Stimulated activated memory B cell treated with anti-CD40 and anti-IgM and Interleukin-4, amounts not matched to agents 10 μg/mL and 1 μg/mL and 100 μg/mL, for 72 hours (primary cell): ENCODE measurements at regions not wholly inside any gene's neighbourhood (a gene's known extent, or its start where the extent isn't known, plus 50 kb on each side); places are given as distances from the start of the nearest gene placed in this dataset.
"Not testable (repeated sequence)": the region's sequence is repeated elsewhere in the genome, so short reads cannot be mapped to it uniquely, and the experiment has no call there.

Source experiments
- ATAC-seq: fragments of 150-1000 bp; cut with Tn5 transposase; 2 replicates; pipeline ENCODE4 v1.10.0; 2021
- H3K27ac Mint-ChIP-seq: one replicate; pipeline ENCODE4 v1.8.0; 2022; ENCODE audit warnings: mild to moderate bottlenecking, mixed read lengths
- H3K27me3 Mint-ChIP-seq: one replicate; pipeline ENCODE4 v1.8.0; 2022; ENCODE audit warnings: mixed read lengths
- H3K36me3 Mint-ChIP-seq: one replicate; pipeline ENCODE4 v1.8.0; 2022; ENCODE audit warnings: mixed read lengths
- H3K4me1 Mint-ChIP-seq: one replicate; pipeline ENCODE4 v1.8.0; 2022; ENCODE audit warnings: mixed read lengths
- H3K4me3 Mint-ChIP-seq: one replicate; pipeline ENCODE4 v1.8.0; 2022; ENCODE audit warnings: mild to moderate bottlenecking, moderate library complexity, mixed read lengths
- H3K9me3 Mint-ChIP-seq: one replicate; pipeline ENCODE4 v1.8.0; 2022; ENCODE audit warnings: mixed read lengths

DNA sequence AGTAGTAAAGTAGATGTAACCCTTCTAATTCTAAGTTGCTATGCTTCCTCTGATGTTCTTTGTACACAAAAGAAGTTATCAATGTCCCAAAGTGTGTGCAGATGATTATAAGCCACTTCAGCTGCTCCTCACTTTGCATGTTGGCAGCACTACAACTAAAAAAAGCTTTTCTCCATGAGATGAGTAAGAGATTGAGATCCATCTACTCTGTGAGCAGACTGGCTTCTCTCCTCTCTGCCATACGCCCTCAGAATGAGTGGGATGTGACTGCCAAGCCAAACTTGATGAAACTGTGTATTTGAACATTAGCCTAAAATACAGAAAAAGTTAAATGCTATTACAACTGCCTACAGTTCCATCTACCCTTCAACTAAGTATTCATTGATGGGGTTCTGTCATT is 102.9 kb upstream of the ETV1 start:
- no peak for ATAC-seq
- Mint-ChIP-seq H3K27me3 (no peaks in the 10 kb centered on the region), H3K27ac (no peak overlapping the region), H3K36me3 (no peaks in the 10 kb centered on the region), H3K9me3 (peaks cover 3% of the 10 kb centered on the region), H3K4me3 (no peak overlapping the region), H3K4me1 (no peaks in the 10 kb centered on the region)

DNA sequence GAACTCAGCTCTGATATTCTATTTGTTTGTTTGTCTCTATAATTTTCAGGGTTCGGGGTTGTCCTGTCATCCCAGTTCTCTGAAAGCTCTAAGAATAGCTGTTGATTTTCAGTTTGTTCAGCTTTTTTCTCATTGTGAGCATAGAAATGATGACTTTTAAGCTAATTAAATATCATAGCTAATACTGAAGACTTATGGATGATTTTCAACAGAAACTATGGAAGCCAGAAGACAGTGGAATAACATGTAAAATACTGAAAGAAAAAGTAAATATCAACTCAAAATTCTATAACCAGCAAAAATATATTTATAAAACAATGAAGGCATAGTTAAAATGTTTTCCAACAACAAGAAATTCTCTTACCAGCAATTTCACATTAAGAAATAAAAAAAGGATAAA is 96.4 kb upstream of the ETV1 start:
- H3K4me1 Mint-ChIP-seq, result no peaks in the 10 kb centered on the region
- H3K4me3 Mint-ChIP-seq, result no peak overlapping the region
- no peak overlapping the region for H3K27ac Mint-ChIP-seq
- no peaks in the 10 kb centered on the region for H3K27me3 Mint-ChIP-seq
- no peak for ATAC-seq
- H3K36me3 Mint-ChIP-seq, result no peaks in the 10 kb centered on the region
- peaks cover 16% of the 10 kb centered on the region for H3K9me3 Mint-ChIP-seq

DNA sequence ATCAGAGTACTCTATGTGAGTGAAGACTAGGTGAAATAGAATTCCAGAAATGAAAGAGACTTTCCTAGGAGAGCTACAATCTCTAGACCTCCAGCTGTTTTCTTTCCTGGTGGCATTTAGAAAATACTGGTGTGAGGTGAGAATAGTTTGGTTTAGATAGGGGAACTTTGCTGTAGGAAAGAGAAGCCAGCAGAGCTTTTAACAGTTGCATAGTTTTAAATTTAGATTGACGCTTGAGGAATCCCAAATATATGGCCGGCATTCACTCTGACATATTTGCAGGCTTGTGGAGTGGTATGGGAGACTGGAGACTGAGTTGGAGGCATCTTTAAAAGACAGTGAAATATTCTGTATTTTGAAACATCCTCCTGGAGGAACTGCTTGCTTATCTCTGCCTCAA is 94.3 kb upstream of the ETV1 start:
- Mint-ChIP-seq H3K4me1 (no peaks in the 10 kb centered on the region), H3K9me3 (peaks cover 15% of the 10 kb centered on the region), H3K27ac (no peak overlapping the region), H3K27me3 (no peaks in the 10 kb centered on the region), H3K36me3 (no peaks in the 10 kb centered on the region), H3K4me3 (no peak overlapping the region)
- ATAC-seq, result no peak

DNA sequence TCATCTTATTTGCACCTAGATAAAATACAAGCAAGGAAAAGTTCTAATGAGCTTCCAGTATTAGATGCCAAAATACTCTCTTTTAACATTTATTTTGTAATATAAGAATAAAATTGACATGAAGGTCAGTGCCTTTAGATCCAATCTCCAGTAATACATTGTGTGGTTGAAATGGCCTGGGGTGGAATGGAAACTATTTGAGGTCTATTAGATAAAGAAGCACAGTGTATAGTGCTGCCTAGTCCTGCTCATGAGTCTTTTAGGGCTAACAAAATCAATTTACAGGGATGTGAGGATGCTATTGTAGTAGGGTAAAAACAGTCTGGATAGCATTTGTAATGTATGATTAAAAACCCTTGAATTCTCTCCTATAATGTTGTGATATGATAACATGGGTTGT is 84.5 kb upstream of the ETV1 start:
- ATAC-seq, result no peak
- H3K36me3 Mint-ChIP-seq, result no peaks in the 10 kb centered on the region
- no peak overlapping the region for H3K4me3 Mint-ChIP-seq
- H3K9me3 Mint-ChIP-seq, result peaks cover 3% of the 10 kb centered on the region
- H3K27me3 Mint-ChIP-seq, result no peaks in the 10 kb centered on the region
- no peaks in the 10 kb centered on the region for H3K4me1 Mint-ChIP-seq
- no peak overlapping the region for H3K27ac Mint-ChIP-seq

DNA sequence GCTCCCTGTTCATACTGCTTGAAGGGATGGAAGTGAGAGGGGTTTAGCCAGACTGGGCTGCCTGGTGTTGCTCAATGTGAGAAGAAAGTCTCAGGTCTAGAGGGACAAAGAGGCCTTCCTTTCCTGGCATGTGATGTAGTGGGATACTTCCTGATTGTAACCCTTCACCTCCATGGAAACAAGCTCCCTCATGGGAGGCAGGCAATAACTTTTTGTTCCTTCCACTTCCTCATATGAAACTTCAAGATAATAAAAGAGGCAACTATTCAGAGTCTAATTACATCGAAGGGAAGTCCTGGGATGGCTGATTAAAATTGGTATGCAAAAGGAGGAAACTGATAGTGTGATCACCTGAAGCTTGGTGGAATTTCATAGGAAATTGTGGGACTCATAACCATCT is 84.1 kb upstream of the ETV1 start:
- Mint-ChIP-seq H3K4me1 (no peaks in the 10 kb centered on the region), H3K9me3 (peaks cover 3% of the 10 kb centered on the region), H3K27ac (no peak overlapping the region), H3K27me3 (no peaks in the 10 kb centered on the region), H3K36me3 (no peaks in the 10 kb centered on the region), H3K4me3 (no peak overlapping the region)
- ATAC-seq, result no peak

DNA sequence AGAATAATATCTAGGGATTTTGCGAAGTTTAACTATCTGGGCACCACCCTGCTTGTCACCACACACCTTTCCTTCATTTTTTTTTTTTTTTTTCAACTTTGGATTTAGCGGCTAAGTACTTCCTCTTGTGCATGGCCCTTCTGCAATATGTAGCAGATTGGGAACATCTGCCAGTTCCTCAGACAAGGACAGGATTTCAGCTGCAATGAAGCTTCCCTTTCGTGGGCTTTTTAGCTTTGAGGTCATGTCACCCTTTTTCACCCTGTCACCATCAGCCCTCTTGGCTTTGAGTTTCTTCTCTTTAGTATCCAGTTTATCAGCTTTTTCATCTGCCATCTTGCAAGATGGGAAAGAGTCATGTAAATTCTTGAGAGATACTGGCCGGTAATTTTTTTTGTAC is 81.6 kb upstream of the ETV1 start:
- H3K27me3 Mint-ChIP-seq, result no peaks in the 10 kb centered on the region
- no peak overlapping the region for H3K4me3 Mint-ChIP-seq
- H3K9me3 Mint-ChIP-seq, result peaks cover 6% of the 10 kb centered on the region
- no peaks in the 10 kb centered on the region for H3K36me3 Mint-ChIP-seq
- no peaks in the 10 kb centered on the region for H3K4me1 Mint-ChIP-seq
- no peak overlapping the region for H3K27ac Mint-ChIP-seq
- ATAC-seq, result no peak

DNA sequence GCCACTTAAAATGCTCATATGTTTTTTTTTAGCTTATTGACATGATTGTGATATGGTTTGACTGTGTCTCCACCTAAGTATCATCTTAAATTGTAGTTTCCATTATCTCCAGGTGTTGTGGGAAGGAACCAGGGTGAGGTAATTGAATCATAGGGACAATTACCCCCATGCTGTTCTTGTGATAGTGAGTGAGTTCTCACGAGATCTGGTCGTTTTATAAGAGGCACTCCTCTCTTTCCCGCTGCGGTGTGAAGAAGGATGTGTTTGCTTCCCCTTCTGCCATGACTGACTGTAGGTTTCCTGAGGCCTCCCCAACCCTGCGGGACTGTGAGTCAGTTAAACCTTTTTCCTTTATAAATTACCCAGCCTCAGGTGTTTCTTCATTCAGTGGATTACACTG is 80.5 kb upstream of the ETV1 start:
- no peaks in the 10 kb centered on the region for H3K4me1 Mint-ChIP-seq
- H3K27ac Mint-ChIP-seq, result no peak overlapping the region
- no peaks in the 10 kb centered on the region for H3K36me3 Mint-ChIP-seq
- peaks cover 6% of the 10 kb centered on the region for H3K9me3 Mint-ChIP-seq
- ATAC-seq, result no peak
- H3K27me3 Mint-ChIP-seq, result no peaks in the 10 kb centered on the region
- H3K4me3 Mint-ChIP-seq, result no peak overlapping the region

DNA sequence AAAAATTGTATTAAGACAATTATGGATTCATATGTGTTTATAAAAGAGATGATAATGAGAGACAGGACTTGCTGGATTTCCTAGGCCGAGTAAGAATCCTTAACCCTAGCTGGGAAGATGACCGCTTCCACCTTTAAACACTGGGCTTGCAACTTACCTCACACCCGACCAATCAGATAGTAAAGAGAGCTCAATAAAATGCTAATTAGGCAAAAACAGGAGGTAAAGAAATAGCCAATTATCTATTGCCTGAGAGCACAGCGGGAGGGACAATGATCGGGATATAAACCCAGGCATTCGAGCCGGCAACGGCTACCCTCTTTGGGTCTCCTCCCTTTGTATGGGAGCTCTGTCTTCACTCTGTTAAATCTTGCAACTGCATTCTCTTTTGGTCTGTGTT is 77.3 kb upstream of the ETV1 start:
- not testable (repeated sequence) for H3K27me3 Mint-ChIP-seq, H3K9me3 Mint-ChIP-seq, H3K27ac Mint-ChIP-seq, H3K4me1 Mint-ChIP-seq, ATAC-seq, H3K36me3 Mint-ChIP-seq, H3K4me3 Mint-ChIP-seq

DNA sequence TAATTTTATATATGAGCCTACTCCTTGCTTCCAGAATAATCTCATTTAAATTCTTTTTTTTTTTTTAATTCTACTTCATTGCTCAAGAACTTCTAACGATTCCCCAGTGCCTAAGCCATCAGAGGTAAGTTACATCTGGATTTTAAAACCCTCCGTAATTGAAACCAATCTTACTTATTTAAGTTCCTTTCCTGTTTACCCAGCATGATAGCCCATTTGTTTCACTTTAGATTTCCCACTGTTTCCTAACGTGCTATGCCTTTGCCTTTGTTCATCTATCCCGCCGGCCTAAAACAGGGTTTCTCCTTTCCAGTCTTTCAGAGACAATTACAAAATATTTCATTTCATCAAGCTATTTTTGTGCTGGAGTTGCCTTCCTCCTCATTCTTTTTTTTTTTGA is 75.8 kb upstream of the ETV1 start:
- Mint-ChIP-seq H3K36me3 (no peaks in the 10 kb centered on the region), H3K27ac (no peak overlapping the region), H3K4me1 (no peaks in the 10 kb centered on the region), H3K9me3 (peaks cover 3% of the 10 kb centered on the region), H3K4me3 (no peak overlapping the region), H3K27me3 (no peaks in the 10 kb centered on the region)
- ATAC-seq, result no peak

DNA sequence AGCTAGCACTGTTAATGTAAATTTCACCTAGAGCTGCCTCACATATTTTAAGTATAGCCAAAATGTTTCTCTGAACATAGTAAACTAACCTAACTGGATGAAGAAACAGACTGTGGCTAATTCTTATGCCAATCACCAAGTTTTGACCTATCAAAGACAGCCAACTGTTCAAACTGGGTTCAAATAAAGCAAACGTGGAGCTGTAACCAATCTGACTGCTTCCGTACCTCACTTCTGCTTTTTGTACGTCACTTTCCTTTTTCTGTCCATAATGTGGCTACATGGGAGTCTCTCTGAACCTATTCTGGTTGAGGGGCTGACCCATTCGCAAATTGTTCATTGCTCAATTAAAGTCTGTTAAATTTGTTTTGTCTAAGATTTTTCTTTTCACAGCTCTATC is 66.3 kb upstream of the ETV1 start:
- no peaks in the 10 kb centered on the region for H3K27me3 Mint-ChIP-seq
- no peaks in the 10 kb centered on the region for H3K4me1 Mint-ChIP-seq
- no peaks in the 10 kb centered on the region for H3K36me3 Mint-ChIP-seq
- no peak overlapping the region for H3K27ac Mint-ChIP-seq
- no peak for ATAC-seq
- no peak overlapping the region for H3K4me3 Mint-ChIP-seq
- H3K9me3 Mint-ChIP-seq, result peaks cover 6% of the 10 kb centered on the region

DNA sequence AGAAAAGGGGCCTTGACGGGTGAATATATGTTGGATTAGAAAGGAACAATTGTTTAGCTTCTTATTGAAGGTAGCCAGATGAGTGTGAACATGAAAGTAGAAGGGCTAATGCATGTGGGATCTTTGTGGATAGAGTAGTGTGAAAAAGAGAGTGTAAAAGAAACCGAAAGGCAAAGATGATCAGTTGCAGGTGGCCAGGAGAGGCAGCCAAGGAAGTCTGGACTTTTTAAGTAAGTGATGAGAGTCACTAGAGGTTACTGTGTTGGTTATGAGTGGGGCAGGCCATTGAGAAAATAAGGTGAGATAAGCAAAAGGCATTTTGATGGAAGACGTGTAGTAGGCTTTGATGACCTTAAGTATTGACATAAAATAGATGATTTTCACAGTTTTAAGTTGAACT is 64.7 kb upstream of the ETV1 start:
- Mint-ChIP-seq H3K36me3 (no peaks in the 10 kb centered on the region), H3K27ac (no peak overlapping the region), H3K27me3 (no peaks in the 10 kb centered on the region), H3K4me1 (no peaks in the 10 kb centered on the region), H3K4me3 (no peak overlapping the region), H3K9me3 (peaks cover 9% of the 10 kb centered on the region)
- ATAC-seq, result no peak

DNA sequence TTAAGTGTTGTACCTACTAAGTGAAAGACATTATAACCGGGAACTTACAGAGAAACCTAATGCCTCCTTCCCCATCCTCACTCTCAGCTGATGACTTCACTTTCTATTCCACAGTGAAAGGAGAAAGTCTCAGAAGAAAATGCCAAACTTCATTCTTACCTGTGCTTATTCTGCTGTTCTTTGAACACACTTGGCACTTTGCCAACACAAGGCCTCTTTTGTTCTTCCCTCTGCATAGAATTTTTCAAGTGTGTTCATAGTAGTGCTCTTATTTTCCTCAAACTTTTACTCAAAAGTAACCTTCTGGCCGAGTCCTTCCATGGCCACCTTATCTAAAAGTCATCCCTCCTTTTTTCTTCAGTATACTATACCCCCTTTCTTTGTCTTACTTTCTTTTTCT is 59.4 kb upstream of the ETV1 start:
- Mint-ChIP-seq H3K4me3 (no peak overlapping the region), H3K27me3 (no peaks in the 10 kb centered on the region), H3K4me1 (no peaks in the 10 kb centered on the region), H3K27ac (no peak overlapping the region), H3K9me3 (peaks cover 10% of the 10 kb centered on the region), H3K36me3 (no peaks in the 10 kb centered on the region)
- ATAC-seq, result no peak

DNA sequence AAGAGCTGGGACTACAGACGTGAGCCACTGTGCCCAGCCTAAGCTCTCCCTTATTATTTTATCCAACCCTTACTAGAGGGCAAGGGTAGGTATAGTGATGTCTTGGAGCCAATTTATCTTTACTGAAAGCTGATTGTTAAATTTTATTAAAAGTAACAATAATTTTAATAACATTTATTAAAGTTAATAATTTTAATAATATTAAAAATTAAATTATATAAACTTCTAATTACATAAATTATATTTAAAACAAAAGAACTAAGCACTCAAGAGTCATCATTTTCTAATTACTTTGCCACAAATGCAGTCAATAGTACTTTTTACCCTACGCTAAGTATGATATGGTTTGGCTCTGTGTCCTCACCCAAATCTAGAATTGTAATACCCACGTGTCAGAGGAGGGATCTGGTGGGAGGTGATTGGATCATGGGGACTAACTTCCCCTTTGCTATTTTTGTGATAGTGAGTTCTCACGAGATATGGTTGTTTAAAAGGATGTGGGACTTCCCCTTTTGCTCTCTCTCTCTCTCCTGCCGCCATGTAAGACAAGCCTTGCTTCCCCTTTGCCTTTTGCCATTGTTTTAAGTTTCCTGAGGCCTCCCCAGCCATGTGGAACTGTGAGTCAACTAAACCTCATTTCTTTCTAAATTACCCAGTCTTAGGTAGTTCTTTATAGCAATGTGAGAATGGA is 58.4 kb upstream of the ETV1 start:
- Mint-ChIP-seq H3K36me3 (no peaks in the 10 kb centered on the region), H3K9me3 (peaks cover 8% of the 10 kb centered on the region), H3K4me3 (no peak overlapping the region), H3K4me1 (no peaks in the 10 kb centered on the region), H3K27me3 (no peaks in the 10 kb centered on the region), H3K27ac (no peak overlapping the region)
- peak; percentile 41 for ATAC-seq

DNA sequence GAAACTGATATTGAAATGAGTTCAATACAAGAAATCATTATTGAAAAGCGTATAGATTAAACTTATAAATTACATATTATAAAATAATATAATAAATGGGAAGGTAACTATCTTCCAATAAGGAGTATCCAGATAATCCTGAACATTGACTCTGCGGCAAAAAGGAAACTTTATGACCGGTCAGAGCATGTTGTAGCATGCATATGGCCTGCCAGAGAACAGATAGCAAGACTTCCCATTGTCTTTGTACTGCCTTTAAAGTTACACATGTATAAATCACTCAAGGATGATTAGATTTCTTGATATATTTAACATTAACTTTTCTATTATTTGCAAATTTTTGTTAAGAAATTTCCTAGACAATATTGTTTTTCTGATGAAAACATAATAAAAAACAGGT is 56.2 kb upstream of the ETV1 start:
- no peaks in the 10 kb centered on the region for H3K4me1 Mint-ChIP-seq
- no peaks in the 10 kb centered on the region for H3K36me3 Mint-ChIP-seq
- no peak for ATAC-seq
- H3K27me3 Mint-ChIP-seq, result no peaks in the 10 kb centered on the region
- H3K4me3 Mint-ChIP-seq, result no peak overlapping the region
- H3K27ac Mint-ChIP-seq, result no peak overlapping the region
- peaks cover 8% of the 10 kb centered on the region for H3K9me3 Mint-ChIP-seq

DNA sequence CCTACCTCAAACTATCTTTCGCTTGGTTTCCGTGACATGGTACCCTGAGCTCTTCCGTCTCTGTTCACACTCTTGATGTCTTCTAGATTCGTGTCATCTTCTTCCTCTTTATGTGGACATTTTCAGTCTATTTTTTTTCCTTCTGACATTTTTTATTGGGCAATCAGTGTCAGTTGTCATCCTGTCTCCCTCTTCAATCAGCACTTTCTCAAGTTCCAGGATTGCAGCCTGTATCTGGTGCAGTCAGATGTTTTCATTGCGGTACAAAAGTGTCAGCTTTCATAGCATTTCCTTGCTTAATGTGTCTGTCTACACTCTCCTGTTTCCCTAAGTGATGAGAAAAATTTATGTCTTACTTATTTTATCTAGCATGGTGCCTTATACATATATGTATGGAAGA is 51.1 kb upstream of the ETV1 start:
- no peaks in the 10 kb centered on the region for H3K4me1 Mint-ChIP-seq
- H3K9me3 Mint-ChIP-seq, result no peaks in the 10 kb centered on the region
- H3K27ac Mint-ChIP-seq, result no peak overlapping the region
- H3K36me3 Mint-ChIP-seq, result no peaks in the 10 kb centered on the region
- no peaks in the 10 kb centered on the region for H3K27me3 Mint-ChIP-seq
- ATAC-seq, result no peak
- no peak overlapping the region for H3K4me3 Mint-ChIP-seq
